IMR-90 (cell line): ENCODE measurements at regions not wholly inside any gene's neighbourhood (a gene's known extent, or its start where the extent isn't known, plus 50 kb on each side); places are given as distances from the start of the nearest gene placed in this dataset.
"Not testable (repeated sequence)": the region's sequence is repeated elsewhere in the genome, so short reads cannot be mapped to it uniquely, and the experiment has no call there.

Source experiments
- ATAC-seq: fragments of 200-7000 bp; cut with Tn5 transposase; 2 replicates; pipeline ENCODE4 v1.9.1; 2020; ENCODE audit warnings: low read depth, mild to moderate bottlenecking, moderate library complexity
- BruUV-seq: library from RNA; stranded (reverse); fragments of 400-500 nt; replicated peaks from 2 replicates; lab custom pipeline; 2021; lab: Mats Ljungman, UMichigan
- CTCF ChIA-PET: fragments of 300-600 bp; formaldehyde crosslinking; extraction: SDS; loops from one replicate; lab custom pipeline; 2021; ENCODE audit warnings: antibody characterized with exemption; lab: Yijun Ruan, JAX
- POLR2A ChIA-PET: fragments of 300-600 bp; sonication (Branson Sonifier 250); formaldehyde crosslinking; loops from one replicate; lab custom pipeline; 2022; ENCODE audit warnings: antibody characterized with exemption; ENCODE audit not compliant: unreplicated experiment; lab: Charles Lee
- DNase-seq: peaks from one replicate; pipeline ENCODE4 v3.0.0; 2013
- H2AFZ ChIP-seq: replicated peaks from 2 replicates; pipeline ENCODE3; 2013; ENCODE audit warnings: low read length, mild to moderate bottlenecking; ENCODE audit not compliant: poor library complexity
- H2AK5ac ChIP-seq: 2 replicates; pipeline ENCODE4 v1.6.1; 2013; ENCODE audit warnings: low read depth, low read length, inconsistent platforms
- H2AK9ac ChIP-seq: replicated peaks from 2 replicates; pipeline ENCODE3; 2013; ENCODE audit warnings: mild to moderate bottlenecking, low read depth, low read length, moderate library complexity; ENCODE audit not compliant: poor library complexity
- H2BK120ac ChIP-seq: 2 replicates; pipeline ENCODE4 v1.6.1; 2013; ENCODE audit warnings: low read depth, low read length, inconsistent platforms
- H2BK15ac ChIP-seq: 3 replicates; pipeline ENCODE4 v1.6.1; 2013; ENCODE audit warnings: low read depth, low read length, inconsistent platforms
- H2BK20ac ChIP-seq: 2 replicates; pipeline ENCODE4 v1.6.1; 2013; ENCODE audit warnings: low read depth, mild to moderate bottlenecking, inconsistent platforms, low read length, moderate library complexity
- H2BK5ac ChIP-seq: 2 replicates; pipeline ENCODE4 v1.6.1; 2013; ENCODE audit warnings: mild to moderate bottlenecking, low read depth, low read length, inconsistent platforms; ENCODE audit not compliant: poor library complexity, severe bottlenecking
- H3K14ac ChIP-seq: replicated peaks from 2 replicates; pipeline ENCODE4 v1.6.1; 2013; ENCODE audit warnings: low read depth, low read length, inconsistent platforms
- H3K18ac ChIP-seq: 2 replicates; pipeline ENCODE4 v1.6.1; 2013; ENCODE audit warnings: low read depth, low read length, control low read depth
- H3K23ac ChIP-seq: 2 replicates; pipeline ENCODE4 v1.6.1; 2013; ENCODE audit warnings: low read depth, low read length, inconsistent platforms
- H3K27ac ChIP-seq: 2 replicates; pipeline ENCODE4 v1.5.1; 2013; ENCODE audit warnings: mild to moderate bottlenecking, control low read depth, low read length; ENCODE audit not compliant: insufficient read depth
- H3K27me3 ChIP-seq: 2 replicates; pipeline ENCODE4 v1.6.1; 2013; ENCODE audit warnings: low read length; ENCODE audit not compliant: control insufficient read depth, insufficient read depth
- H3K36me3 ChIP-seq: 2 replicates; pipeline ENCODE4 v1.6.1; 2013; ENCODE audit warnings: low read length, mixed read lengths; ENCODE audit not compliant: control insufficient read depth, insufficient read depth
- H3K4ac ChIP-seq: 2 replicates; pipeline ENCODE4 v1.6.1; 2013; ENCODE audit warnings: low read depth, low read length, inconsistent platforms
- H3K4me1 ChIP-seq: 2 replicates; pipeline ENCODE4 v1.6.1; 2013; ENCODE audit warnings: low read length, mixed read lengths; ENCODE audit not compliant: control insufficient read depth, insufficient read depth
- H3K4me2 ChIP-seq: 2 replicates; pipeline ENCODE4 v1.6.1; 2013; ENCODE audit warnings: low read depth, mild to moderate bottlenecking, control low read depth, low read length, moderate library complexity
- H3K4me3 ChIP-seq: 2 replicates; pipeline ENCODE4 v1.5.1; 2013; ENCODE audit warnings: low read depth, mild to moderate bottlenecking, control low read depth, low read length, moderate library complexity; ENCODE audit not compliant: insufficient read depth
- H3K56ac ChIP-seq: 2 replicates; pipeline ENCODE4 v1.6.1; 2013; ENCODE audit warnings: low read length, inconsistent platforms; ENCODE audit not compliant: insufficient read depth; ENCODE audit errors: extremely low read depth
- H3K79me1 ChIP-seq, 2 experiments: 2 replicates each; pipeline ENCODE4 v1.6.1; 2013; ENCODE audit warnings: low read length in 2 of 2, inconsistent platforms in 1 of 2, low read depth in 1 of 2
- H3K9ac ChIP-seq: 2 replicates; pipeline ENCODE4 v1.6.1; 2013; ENCODE audit warnings: low read depth, low read length, control low read depth
- H3K9me1 ChIP-seq: 2 replicates; pipeline ENCODE4 v1.6.1; 2013; ENCODE audit warnings: low read length, inconsistent platforms; ENCODE audit not compliant: insufficient read depth
- H3K9me3 ChIP-seq: 2 replicates; pipeline ENCODE4 v1.6.1; 2013; ENCODE audit warnings: low read length; ENCODE audit not compliant: control insufficient read depth, insufficient read depth
- H4K20me1 ChIP-seq: 2 replicates; pipeline ENCODE4 v1.6.1; 2013; ENCODE audit warnings: low read length, inconsistent platforms; ENCODE audit not compliant: insufficient read depth
- H4K5ac ChIP-seq: 2 replicates; pipeline ENCODE4 v1.6.1; 2013; ENCODE audit warnings: mild to moderate bottlenecking, low read depth, low read length, control low read depth
- H4K8ac ChIP-seq, 2 experiments: 2 replicates each; pipeline ENCODE4 v1.6.1; 2013; ENCODE audit warnings: low read depth in 2 of 2, low read length in 2 of 2, control low read depth in 1 of 2, inconsistent platforms in 1 of 2
- H4K91ac ChIP-seq: 2 replicates; pipeline ENCODE4 v1.6.1; 2013; ENCODE audit warnings: low read depth, low read length, inconsistent platforms; ENCODE audit not compliant: insufficient read depth
- NFE2L2 ChIP-seq: fragments of 150-350 bp; IDR thresholded peaks from 2 replicates; pipeline ENCODE4 v1.6.1; 2016; ENCODE audit warnings: low read depth, mild to moderate bottlenecking, low read length
- WGBS, 2 experiments: methylation state at CpG; one replicate each; pipeline versions ENCODE4 v1.1.5 to v1.1.7; 2013; ENCODE audit warnings: missing lambda C conversion rate in 2 of 2; ENCODE audit not compliant: insufficient read length in 1 of 2; ENCODE audit errors: extremely low coverage in 2 of 2; 5-methylcytosine and 5-hydroxymethylcytosine counted together
- dilution Hi-C: fragments of 300-500 bp; cut with HindIII; formaldehyde crosslinking; loops from one replicate; pipeline ENCODE4 v1.14.3; 2018; ENCODE audit warnings: low sequenced_read_pairs; ENCODE audit not compliant: unreplicated experiment
- in situ Hi-C: fragments of 300-500 bp; cut with MboI; formaldehyde crosslinking; loops from 3 replicates; pipeline ENCODE4 v1.14.3; 2019; ENCODE audit warnings: low sequenced_read_pairs, inconsistent platforms, mixed read lengths
- intact Hi-C: fragments of 100-400 bp; cut with micrococcal nuclease; formaldehyde crosslinking; loops from 2 replicates; pipeline ENCODE4 v1.10.0; 2022

- ATAC-seq, BruUV-seq, H3K36me3 ChIP-seq, H3K4me1 ChIP-seq, H2AK5ac ChIP-seq, H3K56ac ChIP-seq, POLR2A ChIA-PET, in situ Hi-C loops, CTCF ChIA-PET, H2BK15ac ChIP-seq, H3K9me3 ChIP-seq, H3K27ac ChIP-seq, intact Hi-C loops, H3K4ac ChIP-seq, dilution Hi-C loops, H3K9me1 ChIP-seq, H4K91ac ChIP-seq, H2AFZ ChIP-seq, H4K20me1 ChIP-seq, H3K4me3 ChIP-seq, H3K79me1 ChIP-seq, H2AK9ac ChIP-seq, H3K14ac ChIP-seq, H3K9ac ChIP-seq, H3K23ac ChIP-seq, H3K27me3 ChIP-seq, H3K4me2 ChIP-seq: not testable (repeated sequence)
- peak; percentile 51; the same call in 1 of the 2 replicates for TF ChIP-seq NFE2L2
- H4K8ac ChIP-seq, result peak overlapping the region in 1 of 2 experiments; percentile 55; a peak in 2 of 4 replicates
- H4K5ac ChIP-seq, result peak overlapping the region; percentile 56; the same call in 1 of the 2 replicates
- WGBS, 2 experiments, result no CpG with 5 or more reads among the region's 3 CpGs
- peak overlapping the region; percentile 78 for H3K18ac ChIP-seq
- peak overlapping the region; percentile 55 for H2BK20ac ChIP-seq
- peak overlapping the region; percentile 48 for H2BK120ac ChIP-seq
- H2BK5ac ChIP-seq, result peak overlapping the region; percentile 33
- DNase-seq, result peak; percentile 53
Observed at GRCh38 chr21:27860314-27860955, 893.5 kb upstream of the ADAMTS5 start.

DNA sequence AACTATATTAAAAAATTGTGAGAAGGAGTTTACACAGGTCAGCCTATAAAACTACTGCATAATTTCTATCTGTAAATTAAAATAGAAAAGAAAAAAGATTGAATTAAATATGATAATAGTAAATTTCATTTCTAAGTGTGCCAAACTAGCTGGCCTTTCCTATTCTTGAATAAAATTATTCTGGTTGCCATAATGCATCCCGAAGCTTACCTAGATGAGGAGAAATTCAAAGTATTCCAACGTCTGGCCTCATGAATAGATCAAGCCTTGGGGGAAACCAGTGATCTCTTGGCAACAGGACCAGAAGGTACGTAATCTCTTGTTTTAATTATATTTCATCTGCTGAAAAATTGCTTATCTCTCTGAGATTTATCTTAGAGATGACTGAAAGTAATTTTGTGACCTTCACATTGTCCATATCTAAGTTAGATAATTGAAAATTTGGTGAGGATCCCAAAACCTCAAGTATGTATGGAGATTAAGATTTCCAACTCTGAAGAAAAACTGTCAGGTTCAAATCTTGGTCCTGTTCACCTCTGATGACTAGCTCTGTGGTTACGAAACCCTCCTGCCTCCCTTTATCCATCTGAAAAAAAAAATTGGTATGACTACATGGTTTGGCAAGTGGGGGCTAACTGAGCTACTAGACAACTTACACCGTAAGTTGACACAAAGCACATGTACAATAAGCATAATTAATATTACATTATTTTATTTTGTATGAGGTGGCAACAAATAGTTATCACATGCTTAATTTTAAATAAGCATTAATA lies 891.4 kb upstream of the ADAMTS5 start:
- H4K5ac ChIP-seq, H3K9me1 ChIP-seq, dilution Hi-C loops, H3K9me3 ChIP-seq, ATAC-seq, H3K4me3 ChIP-seq, POLR2A ChIA-PET, H3K4me1 ChIP-seq, H3K56ac ChIP-seq, H3K4me2 ChIP-seq, H3K9ac ChIP-seq, H3K36me3 ChIP-seq, BruUV-seq, H3K14ac ChIP-seq, CTCF ChIA-PET, H3K27me3 ChIP-seq, H4K20me1 ChIP-seq, intact Hi-C loops, H4K8ac ChIP-seq, H3K4ac ChIP-seq, H3K23ac ChIP-seq, H4K91ac ChIP-seq, H3K79me1 ChIP-seq, H2AK9ac ChIP-seq, H2AFZ ChIP-seq, in situ Hi-C loops: not testable (repeated sequence)
- peak overlapping the region; percentile 93 for H2BK5ac ChIP-seq
- peak overlapping the region; percentile 13 for H2AK5ac ChIP-seq
- WGBS, 2 experiments, result no CpG with 5 or more reads among the region's 5 CpGs
- H3K27ac ChIP-seq, result peak overlapping the region; percentile 76; the same call in 1 of the 2 replicates
- H2BK20ac ChIP-seq, result peak overlapping the region; percentile 72; the same call in 1 of the 2 replicates
- peak overlapping the region; percentile 48; the same call in 1 of the 2 replicates for H2BK120ac ChIP-seq
- peak overlapping the region; percentile 20 for H3K18ac ChIP-seq
- DNase-seq, result peak; percentile 55
- 0 out of 3 replicates have a peak overlapping the region, but pooled peaks have one; percentile 27 for H2BK15ac ChIP-seq
